ENCODE measurements at regions not wholly inside any gene's neighbourhood (a gene's known extent, or its start where the extent isn't known, plus 50 kb on each side); places are given as distances from the start of the nearest gene placed in this dataset.

GRCh38 chr2:19416083-19416482, 57.7 kb upstream of the OSR1 start:
- TF ChIP-seq CTCF (conservative IDR thresholded peaks at IDR 0.05; ENCODE audit: low read depth, low read length) (no peak), EZH2phosphoT487 (IDR thresholded peaks at IDR 0.05; ENCODE audit: borderline replicate concordance, low read length) (no peak)

Data from PC-3 (cell line).